Adrenal gland (tissue), 5 donors: ENCODE measurements at regions not wholly inside any gene's neighbourhood (a gene's known extent, or its start where the extent isn't known, plus 50 kb on each side); places are given as distances from the start of the nearest gene placed in this dataset.

ENCODE experiments used
- POLR2A ChIP-seq, 2 donors: fragments of 450-650 bp; IDR thresholded peaks; one replicate each; pipeline ENCODE4 v1.6.1; 2017; ENCODE audit warnings: antibody characterized with exemption in 2 of 2, mild to moderate bottlenecking in 2 of 2, moderate library complexity in 1 of 2
- TF ChIP-seq, protein P1 (sequence below), 6 experiments: fragments of 450-650 bp in 4 of 6; fragments of 200-600 bp in 2 of 6; sonication (generic) in 1 of 6; IDR thresholded peaks; 1 replicate in 5 of 6; 2 replicates in 1 of 6; pipeline versions ENCODE4 v1.5.1 to v1.8.0; 2016 to 2021; ENCODE audit warnings: antibody characterized with exemption in 6 of 6, mild to moderate bottlenecking in 2 of 6, moderate library complexity in 1 of 6
- donor health status: DM: no; HTN: no; CAD: no.

DNA sequence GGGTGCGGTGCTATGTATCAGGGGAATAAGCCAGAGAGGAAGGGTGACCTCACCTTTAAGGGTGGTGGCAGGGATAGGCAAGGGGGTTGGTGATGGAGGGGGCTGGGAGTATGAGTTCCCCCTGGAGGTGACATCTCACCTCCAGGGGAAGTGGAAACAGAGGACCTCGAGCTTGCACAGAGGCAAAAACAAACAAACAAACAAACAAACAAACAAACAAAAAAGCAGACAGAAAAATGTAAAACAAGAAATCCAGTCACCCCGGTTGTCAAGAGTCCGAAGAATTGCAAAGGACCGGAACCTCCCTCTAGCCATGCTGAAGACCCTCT is 112.2 kb upstream of the MYL2 start:
- TF ChIP-seq, protein P1, sequence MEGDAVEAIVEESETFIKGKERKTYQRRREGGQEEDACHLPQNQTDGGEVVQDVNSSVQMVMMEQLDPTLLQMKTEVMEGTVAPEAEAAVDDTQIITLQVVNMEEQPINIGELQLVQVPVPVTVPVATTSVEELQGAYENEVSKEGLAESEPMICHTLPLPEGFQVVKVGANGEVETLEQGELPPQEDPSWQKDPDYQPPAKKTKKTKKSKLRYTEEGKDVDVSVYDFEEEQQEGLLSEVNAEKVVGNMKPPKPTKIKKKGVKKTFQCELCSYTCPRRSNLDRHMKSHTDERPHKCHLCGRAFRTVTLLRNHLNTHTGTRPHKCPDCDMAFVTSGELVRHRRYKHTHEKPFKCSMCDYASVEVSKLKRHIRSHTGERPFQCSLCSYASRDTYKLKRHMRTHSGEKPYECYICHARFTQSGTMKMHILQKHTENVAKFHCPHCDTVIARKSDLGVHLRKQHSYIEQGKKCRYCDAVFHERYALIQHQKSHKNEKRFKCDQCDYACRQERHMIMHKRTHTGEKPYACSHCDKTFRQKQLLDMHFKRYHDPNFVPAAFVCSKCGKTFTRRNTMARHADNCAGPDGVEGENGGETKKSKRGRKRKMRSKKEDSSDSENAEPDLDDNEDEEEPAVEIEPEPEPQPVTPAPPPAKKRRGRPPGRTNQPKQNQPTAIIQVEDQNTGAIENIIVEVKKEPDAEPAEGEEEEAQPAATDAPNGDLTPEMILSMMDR (IDR thresholded peaks at IDR 0.05) = no peak
- no peak for TF ChIP-seq POLR2A (IDR thresholded peaks at IDR 0.05)
